ELR (cell line): ENCODE measurements at regions not wholly inside any gene's neighbourhood (a gene's known extent, or its start where the extent isn't known, plus 50 kb on each side); places are given as distances from the start of the nearest gene placed in this dataset.
"Not testable (repeated sequence)": the region's sequence is repeated elsewhere in the genome, so short reads cannot be mapped to it uniquely, and the experiment has no call there.

ENCODE experiments used
- DNase-seq: peaks from one replicate; pipeline ENCODE4 v3.0.0-alpha.2; 2015; ENCODE audit warnings: low read depth

DNA sequence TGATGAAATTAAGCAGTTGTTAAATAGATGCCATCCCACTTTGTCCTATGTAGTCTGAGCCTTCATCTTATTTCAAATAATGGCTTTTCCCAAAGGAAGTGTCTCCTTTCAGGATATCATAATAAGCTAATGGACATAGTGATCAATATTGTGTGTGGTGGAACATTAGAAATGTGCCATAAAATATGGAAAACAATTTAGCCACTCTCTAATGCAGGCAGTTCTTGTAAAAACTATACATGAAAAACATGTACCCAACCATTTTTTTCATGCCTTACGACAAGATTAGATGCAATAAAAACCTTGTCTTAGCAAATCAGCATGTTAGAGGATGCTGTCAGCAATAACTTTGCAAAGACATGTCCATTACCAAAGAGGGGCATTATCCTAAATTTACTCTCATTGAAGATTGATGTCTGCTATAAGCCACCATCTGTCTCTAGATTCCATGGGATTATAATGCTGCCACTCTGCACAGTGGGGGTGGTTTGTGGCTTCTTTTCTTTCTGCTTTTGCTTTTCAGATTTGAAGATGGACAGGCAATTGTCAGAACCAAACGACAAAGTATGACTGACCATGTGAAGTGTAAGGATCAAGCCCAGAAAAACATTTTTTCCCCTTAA, 724.0 kb upstream of the ZNF608 start:
- DNase-seq = no peak

DNA sequence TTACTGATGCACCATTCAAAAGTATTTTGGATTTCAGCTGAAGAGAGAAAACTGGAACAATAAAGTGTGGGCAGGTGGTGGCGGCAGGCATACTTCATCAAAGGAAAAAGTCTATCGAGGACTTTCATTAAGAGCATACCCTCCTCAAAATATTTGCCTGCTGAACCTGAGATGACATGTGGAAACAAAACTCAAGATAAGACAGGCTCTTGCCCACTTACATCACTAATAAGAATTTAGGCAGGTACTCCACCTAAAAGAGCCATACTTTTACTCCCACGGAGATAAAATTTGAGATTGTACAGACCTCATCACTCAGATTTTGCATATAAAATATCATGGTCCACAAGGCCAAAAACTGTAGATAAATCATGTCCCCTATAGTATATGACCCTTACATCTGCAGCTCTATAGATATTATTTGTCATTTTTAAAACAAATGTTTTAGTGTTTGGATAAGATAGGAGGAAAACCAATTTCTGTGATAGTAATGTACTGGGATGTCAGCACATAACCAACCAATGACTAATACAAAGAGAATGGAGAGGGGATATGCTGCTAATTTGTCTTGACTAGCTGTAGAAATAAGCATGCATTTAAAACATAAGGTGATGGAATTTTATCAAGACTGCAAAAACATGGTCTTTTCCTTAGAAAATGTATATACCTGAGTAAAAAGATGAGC, 730.6 kb upstream of the ZNF608 start:
- peak; percentile 19 for DNase-seq

DNA sequence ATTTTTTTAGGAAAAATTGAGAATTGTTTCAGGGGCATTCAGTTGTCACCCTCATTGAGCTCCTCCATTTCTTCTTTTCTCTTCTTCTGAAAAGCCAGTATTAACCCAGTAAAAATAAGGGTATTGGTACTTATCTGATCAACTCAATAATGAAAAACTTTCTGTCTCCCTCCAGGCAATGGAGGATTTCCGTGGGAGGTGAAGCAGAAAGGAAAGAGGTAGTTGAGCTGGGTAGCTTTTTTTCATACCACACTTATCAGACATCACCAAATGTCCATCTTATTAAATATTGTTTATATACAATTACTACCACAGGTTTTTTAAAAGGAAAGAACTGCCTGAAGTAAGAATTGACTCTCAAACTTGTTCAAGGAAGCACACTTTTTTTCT, 731.1 kb upstream of the ZNF608 start:
- no peak for DNase-seq

DNA sequence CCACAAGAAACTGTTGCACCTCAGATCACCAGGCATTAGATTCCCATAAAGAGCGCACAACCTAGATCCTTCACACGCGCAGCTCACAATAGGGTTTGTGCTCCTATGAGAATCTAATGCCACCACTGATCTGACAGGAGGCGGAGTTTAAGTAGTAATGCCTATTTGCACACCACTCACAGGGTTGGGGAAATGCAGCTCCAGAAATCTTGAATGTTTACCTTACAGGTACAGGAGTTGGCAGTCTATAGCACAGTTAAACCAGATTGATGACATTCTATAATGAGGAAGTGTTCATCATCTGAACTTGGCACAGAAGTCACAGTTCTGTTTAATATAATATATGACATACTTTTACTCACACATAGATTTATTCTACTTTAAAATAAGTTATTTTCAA, 732.2 kb upstream of the ZNF608 start:
- DNase-seq = no peak

DNA sequence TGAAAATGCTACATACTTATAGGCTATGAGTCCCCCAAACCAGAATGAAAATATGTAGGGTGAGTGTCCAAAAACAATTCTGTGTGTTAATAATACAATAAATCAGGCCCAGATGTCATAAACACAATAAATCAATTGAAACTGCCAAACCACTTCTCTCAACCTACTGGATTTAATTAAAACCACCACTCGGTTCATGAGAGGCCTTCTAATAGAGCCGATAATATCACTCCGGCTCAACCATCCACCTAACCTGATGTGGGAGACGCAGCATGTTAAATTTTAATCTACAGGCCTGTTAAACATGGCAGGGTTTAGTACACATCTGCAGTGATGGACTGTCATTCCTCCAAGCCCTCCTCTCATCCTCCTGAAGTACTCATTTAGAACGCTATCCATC, 734.5 kb upstream of the ZNF608 start:
- DNase-seq = no peak

DNA sequence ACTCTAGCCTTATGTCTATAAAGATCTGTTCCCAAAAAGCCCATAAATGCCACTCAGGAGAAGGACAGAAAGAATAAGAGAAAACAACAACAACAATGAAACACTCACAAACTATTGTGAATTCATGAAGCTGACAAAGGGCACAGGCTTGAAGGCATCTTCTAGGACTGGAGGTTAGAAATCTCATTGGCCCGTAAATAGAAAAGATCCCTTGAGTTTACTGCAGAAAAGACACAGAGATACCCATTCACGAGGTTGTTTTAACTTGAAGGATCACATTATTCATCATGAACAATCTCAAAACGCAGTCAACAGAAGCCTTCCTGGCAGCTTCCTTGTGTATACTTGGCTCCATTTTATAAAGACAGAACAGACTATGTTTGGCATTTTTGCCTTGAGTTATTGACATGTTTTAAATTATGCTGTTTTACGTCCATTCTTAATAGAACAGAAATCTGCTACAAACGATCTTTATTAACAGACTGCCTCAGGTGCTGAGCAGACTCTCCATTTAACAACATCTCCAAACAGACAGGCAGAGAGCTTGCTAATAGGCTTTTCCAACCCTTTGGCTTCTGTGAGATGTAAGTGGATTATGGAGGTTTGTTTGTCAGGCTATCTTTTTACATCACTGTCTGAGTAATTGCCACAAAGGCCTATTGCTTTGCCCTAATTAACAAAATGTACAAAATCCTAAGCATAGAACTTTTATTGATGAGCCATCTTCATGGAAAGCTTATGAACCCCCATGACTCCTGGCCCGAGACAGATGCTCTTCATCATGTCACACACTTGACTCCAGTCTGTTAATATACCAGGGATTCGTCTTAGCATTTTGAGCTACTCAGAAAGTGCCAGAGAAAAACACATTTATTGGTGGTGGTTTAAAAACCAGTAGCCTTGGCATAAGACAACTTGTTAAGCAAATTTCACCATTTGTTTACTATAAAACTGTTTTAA, 735.3 kb upstream of the ZNF608 start:
- no peak for DNase-seq

DNA sequence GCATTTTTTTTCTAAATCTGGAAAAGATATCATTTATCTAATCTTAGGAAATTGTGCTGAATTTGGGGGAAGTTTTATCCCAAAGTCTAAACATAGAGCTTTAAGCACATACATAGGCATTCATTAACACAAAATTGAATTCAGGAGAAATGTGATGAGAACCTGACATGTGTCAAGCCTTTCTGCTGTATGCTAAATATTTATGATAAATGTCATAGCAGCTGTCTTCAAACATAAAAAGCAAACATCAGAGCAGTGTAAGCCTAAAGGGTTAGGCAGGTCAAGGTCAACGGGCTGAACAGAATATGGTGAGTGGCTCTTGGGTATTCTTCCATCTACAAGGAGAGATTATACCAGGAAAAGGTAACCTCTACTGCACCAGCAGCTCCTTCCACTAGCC, 737.2 kb upstream of the ZNF608 start:
- no peak for DNase-seq

DNA sequence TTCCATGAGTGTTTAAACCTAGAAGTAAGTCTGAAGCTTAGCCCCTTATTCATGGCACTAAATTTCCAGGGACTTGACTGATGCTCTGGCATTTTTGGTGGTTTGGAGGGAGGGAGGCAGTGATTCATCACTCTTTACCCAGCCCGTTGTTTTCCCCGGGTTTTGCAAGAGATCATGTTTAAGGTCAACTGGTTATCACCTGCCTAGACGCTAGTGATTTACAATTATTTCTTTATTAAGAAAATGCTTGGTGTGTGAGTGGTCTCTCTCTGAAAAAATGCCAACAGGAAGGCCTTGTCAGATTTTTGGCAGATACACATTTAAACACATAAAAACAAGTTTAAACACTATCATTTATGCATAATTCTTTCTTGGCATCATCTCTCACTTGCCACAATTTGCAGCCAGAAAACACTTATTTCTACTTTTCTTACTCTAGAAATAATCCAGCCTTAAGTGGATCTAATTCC, 737.9 kb upstream of the ZNF608 start:
- peak; percentile 63 for DNase-seq

DNA sequence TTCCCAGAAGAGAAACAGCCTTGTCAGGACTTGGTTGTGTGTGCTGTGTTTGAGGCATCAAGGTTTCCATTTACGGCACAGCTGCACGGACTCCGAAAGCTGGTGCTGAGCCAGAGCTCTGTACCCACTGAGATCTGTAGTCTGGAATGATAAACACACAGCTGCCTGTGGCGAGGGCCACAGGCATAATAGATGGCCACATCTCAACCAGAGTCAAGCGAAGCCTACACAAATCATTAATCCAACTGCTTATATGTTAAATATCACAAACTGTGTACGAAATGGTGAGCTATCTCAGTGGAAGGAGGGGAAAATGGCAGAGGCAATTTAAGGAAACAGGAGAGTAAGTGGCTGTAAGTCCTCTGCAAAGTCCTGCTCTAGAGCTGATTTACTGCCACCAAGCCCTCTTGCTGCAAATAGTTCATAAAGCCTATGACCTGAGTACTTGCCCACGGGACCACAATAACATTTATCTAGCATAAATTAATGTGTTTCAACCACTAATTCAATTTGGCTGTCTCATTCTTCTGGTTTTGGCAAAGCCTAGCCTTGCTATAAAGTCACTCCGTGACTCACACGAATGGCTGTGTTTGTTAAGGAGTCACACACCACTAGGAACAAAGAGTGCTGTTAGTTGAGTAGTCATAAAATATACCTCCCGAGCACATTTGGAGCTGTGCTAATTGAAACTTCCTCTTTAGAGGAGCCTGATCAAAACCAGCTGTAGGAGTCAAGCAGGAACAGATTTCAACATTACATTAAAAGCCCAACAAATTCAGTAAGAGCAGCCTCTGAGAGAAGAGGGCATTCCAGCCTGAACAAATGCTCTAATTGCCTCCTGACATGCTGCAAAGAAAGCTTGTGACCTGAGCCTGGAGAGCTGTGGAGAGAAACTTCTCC, 738.6 kb upstream of the ZNF608 start:
- peak; percentile 88 for DNase-seq

DNA sequence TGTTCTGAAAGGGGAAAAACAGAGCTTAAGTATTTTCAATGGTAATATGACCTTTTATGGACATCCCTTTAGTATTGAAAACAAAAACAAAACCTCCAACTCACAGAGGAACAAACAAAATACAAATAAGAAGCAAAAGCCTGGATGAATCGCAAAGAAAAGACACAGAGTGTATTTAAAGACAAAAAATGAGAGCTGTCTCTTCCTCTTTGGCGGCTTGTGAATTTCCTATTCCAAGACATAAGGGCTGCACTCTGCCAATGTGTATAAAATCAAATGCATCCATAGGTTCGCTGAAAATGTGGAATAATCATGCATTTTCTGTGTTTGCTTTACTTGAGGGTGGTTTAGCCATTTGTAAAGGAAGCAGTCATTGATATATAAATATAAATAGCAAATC, 739.3 kb upstream of the ZNF608 start:
- DNase-seq = no peak

DNA sequence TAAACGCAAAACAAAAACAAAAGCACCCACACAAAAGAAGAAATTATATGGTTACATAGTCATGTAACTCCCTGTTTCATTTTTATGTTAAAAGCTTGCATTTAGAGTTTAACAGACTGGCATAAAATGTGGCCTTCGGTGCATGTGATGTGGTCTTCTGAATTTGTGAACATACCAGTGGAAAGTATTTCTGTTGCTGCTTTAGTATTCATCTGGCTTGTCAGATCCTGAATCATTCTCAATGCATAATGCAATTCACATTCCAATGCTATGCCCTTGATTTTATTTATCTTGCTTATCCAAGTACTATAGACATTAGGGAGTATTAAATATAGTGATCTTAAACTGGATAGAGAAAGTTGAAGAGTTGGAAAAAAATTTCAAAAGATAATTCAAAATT, 740.2 kb upstream of the ZNF608 start:
- peak; percentile 54 for DNase-seq

DNA sequence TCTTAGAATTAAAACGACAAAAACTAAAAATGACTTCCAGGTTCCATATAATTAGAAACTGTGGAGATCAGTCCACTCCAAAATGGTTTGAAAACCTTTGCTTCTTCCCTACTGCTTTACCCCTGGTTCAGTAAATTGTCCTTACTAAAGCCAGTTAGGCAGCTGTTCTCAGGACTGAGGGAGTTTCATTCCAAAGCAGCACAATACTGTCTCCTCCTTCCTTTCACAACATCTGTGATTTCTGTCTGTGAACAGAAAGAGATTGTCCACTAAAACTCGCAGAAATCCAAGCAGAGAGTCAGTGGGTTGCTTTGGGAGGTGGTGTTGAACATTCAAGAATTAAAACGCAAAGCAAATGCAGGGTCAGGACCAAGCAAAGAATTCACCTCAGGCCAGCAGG, 740.8 kb upstream of the ZNF608 start:
- DNase-seq = no peak

DNA sequence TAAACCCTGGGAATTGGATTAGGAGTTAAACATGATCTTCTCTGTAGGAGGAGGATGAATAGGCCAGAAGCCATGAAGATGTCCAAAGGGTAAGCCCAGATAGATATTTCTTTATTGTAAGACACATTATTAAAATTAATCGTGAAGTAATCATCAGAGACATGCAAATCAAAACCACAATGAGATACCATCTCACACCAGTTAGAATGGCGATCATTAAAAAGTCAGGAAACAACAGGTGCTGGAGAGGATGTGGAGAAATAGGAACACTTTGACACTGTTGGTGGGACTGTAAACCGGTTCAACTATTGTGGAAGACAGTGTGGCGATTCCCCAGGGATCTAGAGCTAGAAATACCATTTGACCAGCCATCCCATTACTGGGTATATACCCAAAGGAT, 741.2 kb upstream of the ZNF608 start:
- DNase-seq = not testable (repeated sequence)

DNA sequence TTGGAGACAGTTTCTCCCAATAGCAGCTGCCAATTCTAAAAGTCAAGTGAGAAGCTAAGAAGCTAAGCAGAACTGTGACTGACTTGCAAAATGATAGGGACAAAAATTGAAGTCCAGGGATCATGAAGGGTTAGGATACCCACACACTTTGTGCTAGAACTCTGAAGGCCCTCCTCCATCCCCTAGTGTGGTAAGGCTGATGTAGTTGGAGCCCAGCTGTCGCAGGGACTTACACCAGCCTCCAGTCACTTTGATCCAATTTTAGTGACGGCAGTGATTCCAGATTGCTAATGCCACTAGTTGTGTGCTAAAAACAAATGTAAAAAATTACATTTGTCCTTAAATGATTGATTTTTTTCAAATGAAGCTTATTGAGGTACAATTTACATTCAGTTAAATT, 742.7 kb upstream of the ZNF608 start:
- no peak for DNase-seq

DNA sequence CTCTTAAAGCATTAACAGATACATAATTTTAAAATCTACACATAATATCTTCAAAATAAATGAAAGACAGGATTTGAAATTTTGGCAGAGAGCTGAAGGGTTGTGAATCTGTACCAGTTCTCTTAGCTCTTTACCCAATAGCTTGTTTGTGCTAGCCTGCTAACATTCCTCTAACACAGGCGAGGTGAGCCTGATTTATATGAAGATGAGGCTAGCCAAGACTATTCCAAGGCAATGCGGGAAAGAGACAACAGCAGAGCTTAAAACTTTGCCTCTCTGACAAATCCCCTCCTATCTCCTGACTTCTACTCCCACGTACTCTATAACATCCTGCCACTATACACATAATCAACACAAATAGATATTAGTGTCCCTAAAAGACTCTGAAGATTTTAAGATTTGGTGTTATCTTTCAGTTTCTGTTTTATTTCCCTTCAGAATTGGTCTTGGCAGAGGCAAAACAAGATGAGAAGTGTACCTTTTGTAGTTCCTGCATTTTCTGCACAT, 745.6 kb upstream of the ZNF608 start:
- DNase-seq = no peak

DNA sequence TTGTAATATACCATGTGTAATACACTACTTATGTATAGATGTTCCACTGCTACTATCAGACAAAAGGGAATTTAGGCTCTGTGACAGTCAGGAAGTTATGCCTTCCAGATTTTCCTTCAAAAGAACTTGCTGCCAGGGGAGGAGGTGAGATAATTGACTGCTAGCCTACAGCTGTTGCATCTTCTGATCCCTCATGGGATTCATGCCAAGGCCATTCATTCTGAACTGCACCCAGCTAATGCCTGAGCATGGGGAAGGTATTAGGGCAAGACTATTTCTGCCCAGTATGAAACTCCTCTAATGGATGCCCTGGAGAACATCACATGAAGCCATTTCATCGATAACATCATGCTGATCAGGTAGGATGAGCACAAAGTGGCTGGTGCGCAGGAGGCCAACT, 746.5 kb upstream of the ZNF608 start:
- no peak for DNase-seq

DNA sequence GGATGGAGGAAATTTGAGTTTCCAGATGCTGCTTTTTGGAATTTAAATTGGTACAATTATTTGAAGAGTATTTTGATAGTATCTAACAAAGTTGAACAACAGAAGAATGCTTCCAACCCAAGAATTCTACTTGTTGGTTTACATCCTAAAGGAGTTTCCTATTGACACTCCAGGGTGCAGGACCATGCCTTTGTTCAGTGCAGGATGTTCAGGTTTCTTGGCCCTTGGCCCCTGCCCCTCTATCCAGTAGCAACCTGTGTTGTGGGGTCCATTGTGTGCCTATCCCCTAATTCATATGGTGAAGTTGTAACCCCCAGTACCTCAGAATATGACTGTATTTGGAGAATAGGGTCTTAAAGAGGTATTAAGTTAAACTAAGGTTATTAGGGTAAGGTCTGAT, 750.0 kb upstream of the ZNF608 start:
- DNase-seq = no peak

DNA sequence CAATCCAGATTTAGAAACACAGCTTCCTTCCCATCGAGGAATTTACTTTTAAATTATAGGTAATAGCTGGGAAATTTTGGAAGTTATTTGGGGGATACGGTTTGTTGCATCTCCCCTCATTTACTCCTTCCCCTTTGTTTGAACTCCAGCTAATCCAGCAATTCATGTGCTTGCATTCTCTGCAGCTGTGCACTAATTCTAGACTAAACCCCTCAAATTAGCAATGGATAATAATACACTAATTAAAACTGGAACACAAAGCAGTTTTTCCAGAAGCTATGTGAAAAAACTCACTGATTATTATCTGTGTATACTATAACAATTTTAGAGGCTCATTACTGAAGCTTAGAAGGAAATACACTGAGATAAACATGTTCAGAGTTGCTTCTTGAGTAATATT, 751.2 kb upstream of the ZNF608 start:
- no peak for DNase-seq

DNA sequence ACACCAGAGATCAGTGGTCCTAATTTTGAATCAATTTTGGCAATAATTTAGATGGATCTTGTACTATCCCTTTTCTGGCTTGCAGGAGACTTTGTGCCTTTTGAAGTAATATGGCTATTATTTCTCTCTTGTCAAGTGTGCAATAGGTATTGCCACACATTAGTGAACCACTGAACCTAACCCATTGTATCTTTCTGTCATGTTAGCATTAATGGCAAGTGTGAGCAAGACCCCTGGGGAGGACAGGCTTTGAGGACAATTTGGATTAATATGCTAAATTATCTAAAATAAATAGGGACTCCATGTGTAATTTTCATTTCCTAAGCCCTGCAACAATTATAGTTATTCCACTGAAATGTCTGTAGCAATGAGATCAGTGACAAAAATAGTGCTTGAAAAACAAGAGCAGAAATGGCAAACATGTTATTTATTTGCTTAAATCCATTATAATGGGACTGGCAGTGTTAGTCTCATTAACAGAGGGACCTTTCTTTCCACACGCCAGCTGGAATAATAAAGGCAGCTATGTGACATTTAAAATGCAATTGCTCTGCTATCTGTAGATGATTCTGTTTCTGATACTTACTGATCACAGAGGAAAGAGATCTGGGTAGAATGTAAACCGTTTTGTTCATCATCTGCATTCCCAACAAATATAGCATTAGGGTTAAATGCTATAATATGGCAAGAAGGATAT, 753.3 kb upstream of the ZNF608 start:
- no peak for DNase-seq

DNA sequence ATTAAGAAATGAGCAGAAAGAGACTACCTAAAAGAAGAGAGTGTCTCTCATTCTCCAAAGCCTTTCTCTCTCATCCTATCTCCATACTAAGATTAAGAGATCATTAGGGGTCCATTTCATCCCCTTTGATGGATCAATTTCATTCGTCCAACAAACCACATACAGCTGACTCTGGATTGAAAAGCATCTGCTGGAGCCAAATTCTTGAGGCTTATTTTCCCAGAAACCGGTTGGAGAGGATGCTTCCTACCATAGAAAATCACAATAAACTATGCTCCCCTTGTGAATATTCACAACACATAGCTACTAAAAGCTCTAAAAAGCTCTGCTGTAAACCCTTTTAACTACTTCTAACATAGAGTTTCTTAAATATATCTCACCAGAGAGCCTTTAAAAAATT, 755.0 kb upstream of the ZNF608 start:
- DNase-seq = no peak

DNA sequence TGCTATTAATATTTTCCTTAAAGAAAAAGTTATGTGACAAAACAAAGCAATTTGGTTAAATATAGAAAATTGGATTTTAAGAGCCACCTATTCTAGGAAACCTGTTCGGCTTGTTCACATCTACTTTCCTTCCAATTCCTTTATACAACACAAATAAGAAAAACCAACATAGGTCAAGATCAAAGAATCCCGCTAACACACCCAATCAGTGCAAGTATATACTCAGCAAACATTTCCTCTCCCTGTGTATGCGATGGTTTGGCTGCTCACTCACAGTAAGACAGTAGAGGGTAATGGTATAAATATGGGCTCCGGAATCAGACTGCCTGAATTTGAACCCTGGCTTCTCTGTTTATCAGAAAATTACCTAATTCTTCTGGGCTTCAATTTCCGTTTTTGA, 757.5 kb upstream of the ZNF608 start:
- DNase-seq = no peak
